KMS-11 (cell line): ENCODE measurements at regions not wholly inside any gene's neighbourhood (a gene's known extent, or its start where the extent isn't known, plus 50 kb on each side); places are given as distances from the start of the nearest gene placed in this dataset.
A peak's percentile ranks its signal among the peaks of the same experiment; 100 is the strongest.
"Not testable (repeated sequence)": the region's sequence is repeated elsewhere in the genome, so short reads cannot be mapped to it uniquely, and the experiment has no call there.

ENCODE experiments used
- H2AFZ ChIP-seq: fragments of 200-600 bp; sonication (generic); 2 replicates; pipeline ENCODE4 v1.6.1; 2016; ENCODE audit warnings: antibody characterized with exemption, mixed run types, low read depth
- H3K27ac ChIP-seq: fragments of 200-600 bp; sonication (generic); 2 replicates; pipeline ENCODE4 v1.6.1; 2016; ENCODE audit warnings: mild to moderate bottlenecking, mixed run types
- H3K27me3 ChIP-seq: fragments of 200-600 bp; sonication (generic); 2 replicates; pipeline ENCODE4 v1.6.1; 2017; ENCODE audit warnings: mild to moderate bottlenecking, low read depth, mixed run types, moderate library complexity; ENCODE audit not compliant: insufficient read depth
- H3K36me3 ChIP-seq: fragments of 200-600 bp; sonication (generic); 2 replicates; pipeline ENCODE4 v1.6.1; 2017; ENCODE audit warnings: mild to moderate bottlenecking, mixed run types; ENCODE audit not compliant: insufficient read depth
- H3K4me1 ChIP-seq: fragments of 200-600 bp; sonication (generic); 2 replicates; pipeline ENCODE4 v1.6.1; 2016; ENCODE audit warnings: mild to moderate bottlenecking, low read depth, mixed run types; ENCODE audit not compliant: poor library complexity, severe bottlenecking
- H3K4me2 ChIP-seq: fragments of 200-600 bp; sonication (generic); 2 replicates; pipeline ENCODE4 v1.7.0; 2016; ENCODE audit warnings: mild to moderate bottlenecking, mixed run types
- H3K4me3 ChIP-seq: fragments of 200-600 bp; sonication (generic); IDR thresholded peaks from 2 replicates; pipeline ENCODE4 v1.6.1; 2017; ENCODE audit warnings: low read depth, low read length, mixed read lengths; ENCODE audit not compliant: insufficient read depth
- H3K79me2 ChIP-seq: fragments of 200-600 bp; sonication (generic); 2 replicates; pipeline ENCODE4 v1.6.1; 2016; ENCODE audit warnings: low read depth, mixed run types; ENCODE audit not compliant: insufficient read depth
- H3K9ac ChIP-seq: fragments of 200-600 bp; sonication (generic); 2 replicates; pipeline ENCODE4 v1.6.1; 2016; ENCODE audit warnings: mild to moderate bottlenecking, mixed run types
- H4K20me1 ChIP-seq: fragments of 200-600 bp; sonication (generic); 2 replicates; pipeline ENCODE4 v1.6.1; 2016; ENCODE audit warnings: mild to moderate bottlenecking, mixed run types; ENCODE audit not compliant: insufficient read depth
- TF ChIP-seq, protein P1 (sequence below): fragments of 200-600 bp; sonication (generic); conservative IDR thresholded peaks from 2 replicates; pipeline ENCODE4 v1.6.1; 2017; ENCODE audit warnings: low read depth, mild to moderate bottlenecking, antibody characterized with exemption, low read length, moderate library complexity, mixed read lengths

DNA sequence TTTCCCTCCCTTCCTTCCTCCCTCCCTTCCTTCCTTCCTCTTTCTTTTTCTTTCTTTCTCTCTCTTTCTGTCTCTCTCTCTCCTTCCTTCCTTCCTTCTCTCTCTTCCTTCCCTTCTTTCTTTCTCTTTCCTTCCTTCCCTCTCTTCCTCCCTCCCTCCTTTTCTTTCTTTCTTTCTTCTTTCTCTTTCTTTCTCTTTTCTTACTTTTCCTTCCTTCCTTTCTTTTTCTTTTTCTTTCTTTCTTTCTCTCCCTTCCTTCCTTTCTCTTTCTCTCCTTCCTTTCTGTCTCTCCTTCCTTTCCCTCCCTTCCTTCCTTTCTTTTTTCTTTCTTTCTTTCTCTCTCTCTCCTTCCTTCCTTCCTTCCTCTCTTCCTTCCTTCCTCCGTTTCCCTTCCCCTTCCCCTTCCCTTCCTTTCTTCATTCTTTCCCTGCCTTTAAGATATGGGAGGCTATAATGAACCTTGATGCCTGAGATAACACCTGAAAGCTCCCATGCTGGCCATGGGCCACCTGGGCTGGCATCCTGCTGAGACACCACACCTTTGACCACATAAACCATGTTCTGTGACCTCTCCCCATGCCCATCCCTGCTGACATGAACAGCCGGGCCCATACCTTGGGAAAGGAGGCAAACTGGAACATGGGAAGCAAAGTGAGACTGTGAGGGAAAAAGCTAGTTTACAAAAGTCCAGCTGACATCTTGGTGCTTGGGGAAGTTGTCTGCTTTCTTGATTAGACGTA is 197.8 kb upstream of the ZNF618 start:
- no peak overlapping the region for H3K27ac ChIP-seq
- no peaks in the 10 kb centered on the region for H3K4me1 ChIP-seq
- TF ChIP-seq, protein P1, sequence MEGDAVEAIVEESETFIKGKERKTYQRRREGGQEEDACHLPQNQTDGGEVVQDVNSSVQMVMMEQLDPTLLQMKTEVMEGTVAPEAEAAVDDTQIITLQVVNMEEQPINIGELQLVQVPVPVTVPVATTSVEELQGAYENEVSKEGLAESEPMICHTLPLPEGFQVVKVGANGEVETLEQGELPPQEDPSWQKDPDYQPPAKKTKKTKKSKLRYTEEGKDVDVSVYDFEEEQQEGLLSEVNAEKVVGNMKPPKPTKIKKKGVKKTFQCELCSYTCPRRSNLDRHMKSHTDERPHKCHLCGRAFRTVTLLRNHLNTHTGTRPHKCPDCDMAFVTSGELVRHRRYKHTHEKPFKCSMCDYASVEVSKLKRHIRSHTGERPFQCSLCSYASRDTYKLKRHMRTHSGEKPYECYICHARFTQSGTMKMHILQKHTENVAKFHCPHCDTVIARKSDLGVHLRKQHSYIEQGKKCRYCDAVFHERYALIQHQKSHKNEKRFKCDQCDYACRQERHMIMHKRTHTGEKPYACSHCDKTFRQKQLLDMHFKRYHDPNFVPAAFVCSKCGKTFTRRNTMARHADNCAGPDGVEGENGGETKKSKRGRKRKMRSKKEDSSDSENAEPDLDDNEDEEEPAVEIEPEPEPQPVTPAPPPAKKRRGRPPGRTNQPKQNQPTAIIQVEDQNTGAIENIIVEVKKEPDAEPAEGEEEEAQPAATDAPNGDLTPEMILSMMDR = no peak
- no peak overlapping the region for H3K9ac ChIP-seq
- no peak overlapping the region for H3K4me2 ChIP-seq
- no peaks in the 10 kb centered on the region for H3K79me2 ChIP-seq
- H3K36me3 ChIP-seq = no peaks in the 10 kb centered on the region
- no peak overlapping the region for H2AFZ ChIP-seq
- 0 out of 2 replicates have a peak, but pooled peaks cover 4% of the 10 kb centered on the region for H3K27me3 ChIP-seq
- no peak overlapping the region for H3K4me3 ChIP-seq
- no peaks in the 10 kb centered on the region for H4K20me1 ChIP-seq

DNA sequence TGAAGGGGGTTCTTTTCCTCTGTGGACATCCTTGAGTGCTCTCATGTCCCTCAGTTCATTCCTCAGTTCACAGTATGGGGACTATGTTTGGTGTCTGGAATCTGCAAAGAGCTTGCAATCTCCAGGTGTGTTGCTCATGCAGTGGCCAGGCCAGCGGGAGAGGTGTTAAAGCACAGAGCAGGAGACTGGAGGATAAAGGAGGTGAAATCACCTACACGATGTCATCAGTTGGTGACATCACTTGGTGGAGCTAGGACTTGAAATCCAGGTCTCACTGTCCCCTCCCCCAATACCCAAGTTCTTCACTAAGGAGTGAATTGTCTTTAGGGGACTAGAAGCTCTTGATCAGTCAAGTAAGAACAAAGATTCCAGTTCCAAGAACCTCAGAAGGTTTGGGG is 197.3 kb upstream of the ZNF618 start:
- no peak overlapping the region for H3K27ac ChIP-seq
- TF ChIP-seq, protein P1 = no peak
- no peaks in the 10 kb centered on the region for H3K36me3 ChIP-seq
- 0 out of 2 replicates have a peak, but pooled peaks cover 4% of the 10 kb centered on the region for H3K27me3 ChIP-seq
- H3K4me1 ChIP-seq = no peaks in the 10 kb centered on the region
- H3K4me3 ChIP-seq = no peak overlapping the region
- H4K20me1 ChIP-seq = no peaks in the 10 kb centered on the region
- no peak overlapping the region for H3K4me2 ChIP-seq
- no peak overlapping the region for H2AFZ ChIP-seq
- H3K79me2 ChIP-seq = no peaks in the 10 kb centered on the region
- H3K9ac ChIP-seq = no peak overlapping the region

DNA sequence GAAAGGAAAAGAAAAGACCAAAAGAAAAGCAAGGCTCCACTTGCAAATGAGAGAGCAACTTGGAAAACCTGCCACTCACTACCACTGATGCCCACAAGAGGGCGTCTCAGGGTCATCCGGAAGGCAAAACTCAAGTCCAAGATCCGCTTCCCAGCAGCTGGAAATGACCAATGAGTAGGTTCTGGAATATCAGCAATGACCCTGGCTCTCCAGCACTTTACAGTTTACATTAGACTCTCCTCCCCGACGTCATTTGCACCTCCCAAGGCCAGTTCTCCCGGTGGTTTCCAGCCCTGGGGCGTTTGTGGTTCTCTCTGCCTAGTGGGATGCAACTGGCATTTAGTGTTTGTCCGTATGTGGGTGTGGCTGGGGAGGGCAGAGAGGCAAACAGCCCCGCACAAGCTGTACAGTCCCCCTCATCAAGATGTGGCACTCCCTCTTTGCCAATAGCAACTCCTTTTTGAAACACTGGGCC is 193.8 kb upstream of the ZNF618 start:
- H3K36me3 ChIP-seq = no peaks in the 10 kb centered on the region
- no peaks in the 10 kb centered on the region for H4K20me1 ChIP-seq
- TF ChIP-seq, protein P1 = peak; percentile 91
- H3K27ac ChIP-seq = no peak overlapping the region
- 0 out of 2 replicates have a peak, but pooled peaks cover 2% of the 10 kb centered on the region for H3K27me3 ChIP-seq
- H3K79me2 ChIP-seq = no peaks in the 10 kb centered on the region
- no peak overlapping the region for H3K4me3 ChIP-seq
- H2AFZ ChIP-seq = no peak overlapping the region
- H3K4me1 ChIP-seq = no peaks in the 10 kb centered on the region
- no peak overlapping the region for H3K4me2 ChIP-seq
- H3K9ac ChIP-seq = no peak overlapping the region

DNA sequence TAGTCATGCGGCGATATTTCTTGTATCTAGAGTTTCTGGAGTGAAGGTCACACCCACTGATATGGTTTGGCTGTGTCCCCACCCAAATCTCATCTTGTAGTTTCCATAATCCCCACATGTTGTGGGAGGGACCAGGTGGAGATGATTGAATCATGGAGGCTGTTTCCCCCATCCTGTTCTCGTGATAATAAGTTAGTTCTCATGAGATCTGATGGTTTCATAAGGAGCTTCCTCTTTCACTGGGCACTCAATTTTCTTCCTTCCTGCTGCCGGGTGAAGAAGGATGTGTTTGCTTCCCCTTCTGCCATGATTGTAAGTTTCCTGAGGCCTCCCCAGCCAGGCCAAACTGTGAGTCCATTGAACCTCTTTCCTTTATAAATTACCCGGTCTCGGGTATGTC is 190.5 kb upstream of the ZNF618 start:
- not testable (repeated sequence) for H2AFZ ChIP-seq, H3K27ac ChIP-seq, H3K4me3 ChIP-seq, H3K4me1 ChIP-seq, H3K27me3 ChIP-seq, H3K79me2 ChIP-seq, H3K4me2 ChIP-seq, H3K36me3 ChIP-seq, H4K20me1 ChIP-seq, H3K9ac ChIP-seq

DNA sequence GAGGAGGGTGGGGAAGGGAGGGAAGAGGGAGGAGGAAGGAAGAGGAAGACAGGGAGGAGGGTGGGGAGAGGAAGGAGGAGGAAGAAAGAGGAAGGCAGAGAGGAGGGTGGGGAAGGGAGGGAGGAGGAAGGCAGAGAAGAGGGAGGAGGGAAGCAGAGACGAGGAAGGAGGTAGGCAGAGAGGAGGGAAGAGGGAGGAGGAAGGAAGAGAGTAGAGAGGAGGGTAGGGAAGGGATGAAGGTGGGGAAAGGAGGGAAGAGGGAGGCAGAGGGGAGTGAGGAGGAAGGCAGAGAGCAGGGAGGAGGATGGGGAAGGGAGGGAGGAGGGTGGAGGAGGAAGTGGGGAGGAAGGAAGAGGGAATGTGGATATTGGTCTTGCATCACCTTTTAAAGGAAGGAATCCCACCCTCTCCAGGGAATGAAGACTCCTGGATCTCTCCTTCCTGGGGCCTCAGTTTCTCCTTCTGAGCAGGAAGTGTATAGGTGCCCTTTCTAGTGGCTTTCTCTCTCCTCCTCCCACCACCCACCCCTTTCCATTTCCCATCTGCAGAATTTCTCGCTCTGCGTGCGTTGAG is 188.9 kb upstream of the ZNF618 start:
- no peaks in the 10 kb centered on the region for H3K27me3 ChIP-seq
- H3K36me3 ChIP-seq = no peaks in the 10 kb centered on the region
- H3K79me2 ChIP-seq = no peaks in the 10 kb centered on the region
- no peaks in the 10 kb centered on the region for H3K4me1 ChIP-seq
- no peak overlapping the region for H3K9ac ChIP-seq
- H4K20me1 ChIP-seq = no peaks in the 10 kb centered on the region
- H3K4me2 ChIP-seq = no peak overlapping the region
- TF ChIP-seq, protein P1 = no peak
- H3K27ac ChIP-seq = no peak overlapping the region
- H2AFZ ChIP-seq = no peak overlapping the region
- no peak overlapping the region for H3K4me3 ChIP-seq
